HG03175 (cell line): ENCODE measurements at regions not wholly inside any gene's neighbourhood (a gene's known extent, or its start where the extent isn't known, plus 50 kb on each side); places are given as distances from the start of the nearest gene placed in this dataset.
"Not testable (repeated sequence)": the region's sequence is repeated elsewhere in the genome, so short reads cannot be mapped to it uniquely, and the experiment has no call there.

Experiments
- ATAC-seq: cut with Tn5 transposase; IDR thresholded peaks from one replicate; pipeline ENCODE4 v1.9.1; 2021; ENCODE audit warnings: mild to moderate bottlenecking, moderate library complexity; ENCODE audit not compliant: unreplicated experiment

DNA sequence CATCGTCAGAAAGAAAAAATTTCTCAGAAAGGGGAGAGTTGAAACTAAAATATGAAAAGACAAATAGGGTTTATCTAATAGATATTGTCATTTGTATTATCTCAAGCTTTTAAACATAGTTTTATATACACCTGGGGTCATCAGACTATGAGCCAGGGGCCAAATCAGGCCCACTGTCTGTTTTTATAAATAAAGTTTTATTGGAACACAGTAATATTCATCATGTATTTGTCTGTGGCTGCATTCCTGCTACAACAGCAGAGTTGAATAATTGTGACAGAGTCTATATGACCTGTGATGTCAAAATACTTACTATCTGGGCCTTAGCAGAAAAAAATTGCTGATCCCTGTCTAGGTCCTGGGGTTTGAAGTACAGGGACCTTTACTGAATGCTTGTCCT lies 120.5 kb upstream of the RUNX1 start:
- ATAC-seq, result no peak

DNA sequence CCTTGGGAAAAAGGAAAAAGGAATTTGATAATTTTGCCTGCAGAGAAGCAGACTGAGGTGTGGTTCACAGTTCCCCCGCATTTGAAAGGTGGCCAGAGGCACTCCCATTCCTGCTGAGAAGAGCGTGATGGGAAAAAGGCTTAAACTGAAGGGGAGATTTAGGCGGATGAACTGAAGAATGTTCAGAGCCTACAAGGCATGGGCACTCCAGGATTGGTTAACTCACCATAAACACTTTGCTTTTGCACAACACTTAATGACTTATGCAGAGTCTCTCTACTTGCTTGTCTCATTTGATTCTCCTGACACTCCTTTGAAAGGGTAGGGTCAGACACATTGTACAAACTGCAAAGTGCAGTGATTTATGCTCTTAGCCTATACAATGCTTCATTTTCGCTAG lies 119.6 kb upstream of the RUNX1 start:
- ATAC-seq, result no peak

DNA sequence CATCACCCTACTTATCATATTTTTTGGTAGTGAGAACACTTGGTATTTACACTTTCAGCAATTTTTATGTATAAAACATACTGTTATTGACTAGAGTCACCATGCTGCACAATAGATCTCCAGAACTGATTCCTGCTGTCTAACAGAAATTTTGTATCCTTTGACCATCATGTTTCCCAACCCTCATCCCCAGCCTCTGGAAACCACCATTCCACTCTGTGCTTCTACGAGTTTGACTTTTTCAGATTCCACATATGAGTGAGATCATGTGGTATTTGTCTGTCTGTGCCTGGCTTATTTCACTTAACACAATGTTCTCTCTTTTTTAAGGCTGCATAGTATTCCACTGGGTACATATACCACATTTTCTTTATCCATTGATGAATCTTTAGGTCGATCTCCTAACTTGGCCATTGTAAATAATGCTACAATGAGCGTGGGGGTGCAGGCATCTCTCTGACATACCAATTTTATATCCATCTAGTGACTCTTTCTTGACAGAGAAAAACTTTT lies 115.9 kb upstream of the RUNX1 start:
- ATAC-seq, result no peak

DNA sequence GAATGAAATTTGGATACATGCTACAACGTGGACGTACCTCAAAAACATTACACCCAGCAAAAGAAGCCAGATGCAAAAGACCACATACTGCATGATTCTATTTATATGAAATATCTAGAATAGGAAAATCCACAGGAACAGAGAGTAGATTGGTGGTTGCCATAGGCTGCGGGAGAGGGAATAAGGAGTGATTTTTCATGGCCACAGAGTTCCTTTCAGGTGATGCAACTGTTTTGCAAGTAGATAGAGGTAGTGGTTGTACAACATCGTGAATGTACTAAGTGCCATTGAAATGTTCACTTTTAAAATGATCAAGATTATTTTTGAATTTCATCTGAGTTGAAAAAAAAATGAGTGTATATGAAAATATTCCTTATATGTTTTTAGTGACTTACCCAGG lies 115.3 kb upstream of the RUNX1 start:
- ATAC-seq, result no peak

GRCh38 chr21:35163411-35163810 lies 114.3 kb upstream of the RUNX1 start:
- ATAC-seq, result no peak

- ATAC-seq, result no peak
Measured at GRCh38 chr21:35162831-35163230, 113.7 kb upstream of the RUNX1 start.

- ATAC-seq, result no peak
Measured at GRCh38 chr21:35159881-35160280, 110.8 kb upstream of the RUNX1 start.

GRCh38 chr21:35157374-35157773 lies 108.3 kb upstream of the RUNX1 start:
- ATAC-seq, result not testable (repeated sequence)

- no peak for ATAC-seq
Measured at GRCh38 chr21:35156293-35157278, 107.5 kb upstream of the RUNX1 start.

GRCh38 chr21:35154788-35155187 lies 105.7 kb upstream of the RUNX1 start:
- ATAC-seq, result no peak

GRCh38 chr21:35153671-35154070 lies 104.6 kb upstream of the RUNX1 start:
- ATAC-seq, result no peak

DNA sequence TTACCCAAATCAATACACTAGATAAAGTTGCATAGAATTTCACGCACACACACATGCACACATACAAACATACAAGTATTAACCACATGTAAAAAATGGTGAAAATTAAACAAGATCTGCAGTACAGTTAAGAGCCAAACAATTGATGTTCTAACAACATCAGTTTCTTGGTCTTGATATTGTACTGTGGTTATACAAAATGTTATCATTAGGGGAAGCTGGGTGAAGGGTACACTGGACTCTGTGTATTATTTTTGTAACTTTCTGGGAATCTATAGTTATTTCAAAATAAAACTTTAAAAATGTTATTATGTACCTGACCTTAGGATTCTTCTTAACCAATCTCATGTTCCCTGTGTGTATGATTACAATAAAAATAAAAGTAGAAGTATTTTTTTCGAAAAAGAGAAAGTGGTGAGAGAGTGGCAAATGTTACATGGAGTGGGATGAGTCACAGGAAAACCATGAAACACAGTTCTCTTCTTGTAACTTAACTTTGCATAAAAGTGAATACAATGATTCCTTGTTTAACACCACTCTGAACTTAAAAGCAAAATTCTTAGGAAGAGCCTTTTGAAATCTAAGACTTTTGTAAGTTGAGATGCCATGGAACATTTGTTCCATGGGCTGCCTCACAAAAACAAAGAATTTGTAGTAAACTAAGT lies 101.6 kb upstream of the RUNX1 start:
- no peak for ATAC-seq

GRCh38 chr21:35149698-35150097 lies 100.6 kb upstream of the RUNX1 start:
- ATAC-seq, result no peak

DNA sequence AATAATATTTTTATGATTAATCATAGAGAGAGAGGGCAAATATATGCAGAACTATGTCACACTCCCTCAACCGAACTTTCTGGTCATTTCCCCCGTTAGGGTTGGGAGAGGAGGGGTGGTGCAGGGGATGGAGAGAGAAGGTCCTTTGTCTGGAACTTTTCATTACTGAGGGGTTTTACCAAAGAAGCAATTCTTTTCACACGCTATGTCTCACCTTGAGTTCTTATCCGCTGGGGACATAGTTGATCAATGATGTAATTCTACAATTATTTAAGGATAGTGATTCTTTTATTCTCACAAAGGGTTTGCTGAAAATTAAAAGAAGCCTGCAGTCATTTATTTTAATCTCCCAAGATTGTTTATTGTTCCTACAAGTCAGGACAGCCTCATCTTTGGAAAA lies 98.3 kb upstream of the RUNX1 start:
- ATAC-seq, result no peak

DNA sequence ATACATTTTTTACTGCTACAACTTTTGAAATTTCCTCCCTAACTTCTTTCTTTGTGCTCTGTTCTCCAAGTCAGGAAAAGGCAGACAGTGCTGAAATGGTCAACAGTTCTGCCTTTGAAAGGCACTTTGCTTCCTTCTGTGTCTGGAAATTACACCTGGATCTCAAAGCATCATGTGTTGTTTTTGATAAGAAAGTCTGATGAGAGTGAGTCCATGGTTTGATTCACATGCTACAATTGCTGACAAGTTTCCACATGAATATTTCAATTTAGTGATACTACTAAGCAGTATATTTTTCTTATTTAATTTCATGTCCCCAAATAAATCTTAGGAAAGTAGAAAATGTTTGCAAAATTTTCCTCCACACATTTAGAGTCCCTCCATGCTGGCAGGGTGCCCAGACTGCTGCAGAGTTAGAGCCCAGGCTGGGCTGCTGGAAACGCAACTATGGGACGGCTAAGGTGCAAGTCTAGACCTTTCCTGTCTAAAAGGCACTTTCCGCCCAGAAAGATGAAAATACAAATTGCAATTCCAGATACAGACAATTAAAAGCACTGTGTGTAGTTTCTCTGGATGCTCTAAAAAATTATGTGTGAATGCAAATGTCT lies 96.6 kb upstream of the RUNX1 start:
- ATAC-seq, result no peak

GRCh38 chr21:35144978-35145377 lies 95.9 kb upstream of the RUNX1 start:
- no peak for ATAC-seq

GRCh38 chr21:35142036-35142815 lies 93.1 kb upstream of the RUNX1 start:
- ATAC-seq, result no peak

DNA sequence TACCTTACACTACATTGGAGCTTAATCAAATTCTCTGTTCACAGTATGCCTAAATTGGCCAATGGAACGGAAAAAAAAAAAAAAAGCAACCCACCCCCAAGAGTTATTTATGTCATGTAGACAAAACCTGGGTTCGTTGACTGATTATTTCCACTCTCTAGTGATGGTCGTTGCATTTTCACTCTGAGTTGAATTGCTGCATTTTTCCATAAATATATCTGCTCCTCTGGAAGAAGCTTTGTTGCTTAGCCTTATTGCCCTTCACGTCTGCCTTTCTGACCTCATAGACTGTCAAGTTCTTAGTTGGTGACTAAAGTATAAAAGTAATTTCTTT lies 90.2 kb upstream of the RUNX1 start:
- ATAC-seq, result no peak

- ATAC-seq, result no peak
Measured at GRCh38 chr21:35138665-35139381, 89.7 kb upstream of the RUNX1 start.

GRCh38 chr21:35136586-35137219 lies 87.6 kb upstream of the RUNX1 start:
- no peak for ATAC-seq
